ENCODE measurements at regions not wholly inside any gene's neighbourhood (a gene's known extent, or its start where the extent isn't known, plus 50 kb on each side); places are given as distances from the start of the nearest gene placed in this dataset.

- TF ChIP-seq ZFP3 (CRISPR knock-in tag; IDR thresholded peaks at IDR 0.05): no peak
- no peak for TF ChIP-seq ZNF565 (CRISPR knock-in tag; conservative IDR thresholded peaks at IDR 0.05; ENCODE audit: low read depth)
- TF ChIP-seq CREB5 (CRISPR knock-in tag; IDR thresholded peaks at IDR 0.05; ENCODE audit: low read depth): no peak
- no peak for TF ChIP-seq PATZ1 (CRISPR knock-in tag; IDR thresholded peaks at IDR 0.05; ENCODE audit: borderline replicate concordance)
- TF ChIP-seq RARB (CRISPR knock-in tag; IDR thresholded peaks at IDR 0.05): no peak
- TF ChIP-seq PPARA (CRISPR knock-in tag; IDR thresholded peaks at IDR 0.05; ENCODE audit: borderline replicate concordance): no peak
- TF ChIP-seq CSDC2 (CRISPR knock-in tag; IDR thresholded peaks at IDR 0.05): no peak
- TF ChIP-seq ZNF70 (CRISPR knock-in tag; IDR thresholded peaks at IDR 0.05): no peak
- TF ChIP-seq ARNTL (CRISPR knock-in tag; IDR thresholded peaks at IDR 0.05; ENCODE audit: borderline replicate concordance, low read depth): no peak
- TF ChIP-seq ZNF8 (CRISPR knock-in tag; IDR thresholded peaks at IDR 0.05): no peak
- TF ChIP-seq TOX (CRISPR knock-in tag; IDR thresholded peaks at IDR 0.05; ENCODE audit: borderline replicate concordance): no peak
- no peak for TF ChIP-seq TCF4 (CRISPR knock-in tag; IDR thresholded peaks at IDR 0.05; ENCODE audit: borderline replicate concordance)
Measured at GRCh38 chr18:64392202-64392601, 243.3 kb upstream of the LINC00305 start.
